DOHH2 (cell line): ENCODE measurements at regions not wholly inside any gene's neighbourhood (a gene's known extent, or its start where the extent isn't known, plus 50 kb on each side); places are given as distances from the start of the nearest gene placed in this dataset.

Experiments
- H3F3A ChIP-seq: fragments of 200-600 bp; sonication (generic), shearing (Covaris generic); 2 replicates; pipeline ENCODE4 v1.6.0; 2016; ENCODE audit warnings: antibody characterized with exemption, mild to moderate bottlenecking; ENCODE audit not compliant: control insufficient read depth, insufficient read depth
- H3K27ac ChIP-seq: fragments of 200-600 bp; sonication (generic); 2 replicates; pipeline ENCODE4 v1.5.1; 2014; ENCODE audit warnings: low read depth, mild to moderate bottlenecking, low read length, moderate library complexity
- H3K27me3 ChIP-seq: fragments of 200-600 bp; sonication (generic); 2 replicates; pipeline ENCODE4 v1.6.1; 2014; ENCODE audit warnings: mild to moderate bottlenecking, low read length, mixed read lengths; ENCODE audit not compliant: control insufficient read depth
- H3K36me3 ChIP-seq: fragments of 200-600 bp; sonication (generic); 2 replicates; pipeline ENCODE4 v1.6.1; 2014; ENCODE audit warnings: mild to moderate bottlenecking, low read length, moderate library complexity, mixed read lengths; ENCODE audit not compliant: control insufficient read depth
- H3K4me1 ChIP-seq: fragments of 200-600 bp; sonication (generic); 2 replicates; pipeline ENCODE4 v1.6.1; 2014; ENCODE audit warnings: mild to moderate bottlenecking, low read length, mixed read lengths; ENCODE audit not compliant: control insufficient read depth
- H3K4me2 ChIP-seq: fragments of 200-600 bp; sonication (generic); 2 replicates; pipeline ENCODE4 v1.6.0; 2014; ENCODE audit warnings: mild to moderate bottlenecking, low read length, moderate library complexity
- H3K4me3 ChIP-seq: fragments of 200-600 bp; sonication (generic); 2 replicates; pipeline ENCODE4 v1.5.1; 2014; ENCODE audit warnings: mild to moderate bottlenecking, low read length, mixed read lengths
- H3K79me2 ChIP-seq: fragments of 200-600 bp; sonication (generic); 2 replicates; pipeline ENCODE4 v1.6.1; 2014; ENCODE audit warnings: mild to moderate bottlenecking, low read length, mixed read lengths; ENCODE audit not compliant: control insufficient read depth
- H3K9me2 ChIP-seq: fragments of 200-600 bp; sonication (generic); replicated peaks from 2 replicates; pipeline ENCODE4 v1.6.1; 2014; ENCODE audit warnings: mild to moderate bottlenecking, low read length, mixed read lengths; ENCODE audit not compliant: control insufficient read depth
- H3K9me3 ChIP-seq: fragments of 200-600 bp; sonication (generic); 2 replicates; pipeline ENCODE4 v1.6.1; 2014; ENCODE audit warnings: antibody characterized with exemption, low read length, mixed read lengths; ENCODE audit not compliant: control insufficient read depth, insufficient read depth
- H4K20me1 ChIP-seq: fragments of 200-600 bp; sonication (generic); 2 replicates; pipeline ENCODE4 v1.6.0; 2014; ENCODE audit warnings: low read depth, mild to moderate bottlenecking, antibody characterized with exemption, low read length, moderate library complexity; ENCODE audit not compliant: control insufficient read depth, insufficient read depth
- EZH2phosphoT487 ChIP-seq: fragments of 200-600 bp; sonication (generic); IDR thresholded peaks from 2 replicates; pipeline ENCODE4 v1.6.1; 2017; ENCODE audit warnings: borderline replicate concordance, mild to moderate bottlenecking, antibody characterized with exemption, low read length, moderate library complexity, mixed read lengths
- TF ChIP-seq, protein P1 (sequence below): fragments of 200-600 bp; sonication (generic); IDR thresholded peaks from one replicate; pipeline ENCODE4 v1.5.1; 2014; ENCODE audit warnings: antibody characterized with exemption, mild to moderate bottlenecking, low read depth, low read length; ENCODE audit not compliant: poor library complexity, severe bottlenecking

DNA sequence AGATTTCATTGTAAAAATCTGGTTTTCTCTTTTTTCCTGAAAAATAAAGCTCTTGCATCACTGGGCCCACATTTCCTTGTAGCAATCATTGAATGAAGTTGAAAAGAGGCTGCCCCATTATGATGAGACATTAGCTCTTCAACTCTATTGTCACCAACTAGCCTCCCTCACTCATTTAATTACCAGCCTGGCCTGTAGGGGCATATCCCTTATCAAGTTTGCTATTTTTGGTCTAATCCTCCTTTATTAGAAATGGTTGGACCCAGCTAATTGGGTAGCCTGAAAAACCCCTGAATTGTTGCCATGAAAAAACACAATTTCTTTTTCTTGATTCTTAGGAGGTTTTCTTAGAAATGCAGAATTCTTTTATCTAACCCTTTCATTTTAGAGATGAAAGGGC, 164.6 kb upstream of the CASK start:
- no peaks in the 10 kb centered on the region for H3K9me2 ChIP-seq
- no peaks in the 10 kb centered on the region for H4K20me1 ChIP-seq
- no peaks in the 10 kb centered on the region for H3K4me1 ChIP-seq
- no peak overlapping the region for H3K27ac ChIP-seq
- H3K79me2 ChIP-seq, result no peaks in the 10 kb centered on the region
- H3K4me2 ChIP-seq, result no peak overlapping the region
- no peak for TF ChIP-seq EZH2phosphoT487
- TF ChIP-seq, protein P1, sequence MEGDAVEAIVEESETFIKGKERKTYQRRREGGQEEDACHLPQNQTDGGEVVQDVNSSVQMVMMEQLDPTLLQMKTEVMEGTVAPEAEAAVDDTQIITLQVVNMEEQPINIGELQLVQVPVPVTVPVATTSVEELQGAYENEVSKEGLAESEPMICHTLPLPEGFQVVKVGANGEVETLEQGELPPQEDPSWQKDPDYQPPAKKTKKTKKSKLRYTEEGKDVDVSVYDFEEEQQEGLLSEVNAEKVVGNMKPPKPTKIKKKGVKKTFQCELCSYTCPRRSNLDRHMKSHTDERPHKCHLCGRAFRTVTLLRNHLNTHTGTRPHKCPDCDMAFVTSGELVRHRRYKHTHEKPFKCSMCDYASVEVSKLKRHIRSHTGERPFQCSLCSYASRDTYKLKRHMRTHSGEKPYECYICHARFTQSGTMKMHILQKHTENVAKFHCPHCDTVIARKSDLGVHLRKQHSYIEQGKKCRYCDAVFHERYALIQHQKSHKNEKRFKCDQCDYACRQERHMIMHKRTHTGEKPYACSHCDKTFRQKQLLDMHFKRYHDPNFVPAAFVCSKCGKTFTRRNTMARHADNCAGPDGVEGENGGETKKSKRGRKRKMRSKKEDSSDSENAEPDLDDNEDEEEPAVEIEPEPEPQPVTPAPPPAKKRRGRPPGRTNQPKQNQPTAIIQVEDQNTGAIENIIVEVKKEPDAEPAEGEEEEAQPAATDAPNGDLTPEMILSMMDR, result no peak
- no peaks in the 10 kb centered on the region for H3K27me3 ChIP-seq
- H3K36me3 ChIP-seq, result no peaks in the 10 kb centered on the region
- H3K4me3 ChIP-seq, result no peak overlapping the region
- no peaks in the 10 kb centered on the region for H3F3A ChIP-seq
- no peaks in the 10 kb centered on the region for H3K9me3 ChIP-seq

DNA sequence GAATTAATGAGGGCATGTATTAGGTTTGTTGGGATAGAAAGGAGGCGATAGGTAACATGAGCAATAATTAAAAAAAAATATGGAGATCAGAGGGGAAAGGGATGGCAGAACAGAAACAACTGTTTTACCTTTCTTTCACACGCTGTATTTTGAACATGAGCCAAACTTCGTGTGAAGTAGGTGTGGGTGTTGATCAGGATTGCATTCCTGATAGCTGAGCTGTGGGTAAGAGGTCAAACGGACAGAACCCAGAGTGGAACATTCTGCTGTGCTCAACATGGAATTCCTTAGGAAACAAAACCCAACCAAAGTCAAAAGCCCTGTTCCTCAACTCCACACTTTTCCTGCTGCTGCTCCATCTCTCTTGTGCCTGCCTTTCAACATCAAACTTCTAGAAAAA, 162.5 kb upstream of the CASK start:
- H3K36me3 ChIP-seq, result no peaks in the 10 kb centered on the region
- H3K27me3 ChIP-seq, result no peaks in the 10 kb centered on the region
- no peaks in the 10 kb centered on the region for H3K9me3 ChIP-seq
- H3K9me2 ChIP-seq, result no peaks in the 10 kb centered on the region
- no peaks in the 10 kb centered on the region for H3K4me1 ChIP-seq
- no peaks in the 10 kb centered on the region for H4K20me1 ChIP-seq
- no peak overlapping the region for H3K4me3 ChIP-seq
- H3K4me2 ChIP-seq, result no peak overlapping the region
- TF ChIP-seq, protein P1, result no peak
- no peak for TF ChIP-seq EZH2phosphoT487
- H3K79me2 ChIP-seq, result no peaks in the 10 kb centered on the region
- H3F3A ChIP-seq, result no peaks in the 10 kb centered on the region
- H3K27ac ChIP-seq, result no peak overlapping the region

DNA sequence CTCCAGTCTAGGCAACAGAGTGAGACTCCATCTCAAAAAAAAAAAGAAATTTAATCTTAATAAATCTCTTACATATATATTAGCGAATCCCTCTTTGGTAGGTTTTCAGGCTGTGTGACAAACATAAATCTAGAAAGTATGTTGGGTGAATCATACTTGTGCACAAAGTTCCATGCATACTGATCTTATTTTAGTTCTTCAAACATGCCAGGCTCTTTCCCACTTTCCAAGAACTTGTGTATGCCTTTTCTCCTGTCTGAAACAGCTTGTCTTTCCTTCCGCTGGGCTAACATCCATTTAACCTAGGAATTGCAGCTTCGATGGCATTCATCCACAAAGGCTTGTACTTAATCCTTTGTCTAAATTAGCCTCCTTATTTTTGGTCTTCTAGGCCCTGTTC, 156.6 kb upstream of the CASK start:
- TF ChIP-seq, protein P1, result no peak
- TF ChIP-seq EZH2phosphoT487, result no peak
- no peak overlapping the region for H3K27ac ChIP-seq
- no peaks in the 10 kb centered on the region for H4K20me1 ChIP-seq
- no peaks in the 10 kb centered on the region for H3F3A ChIP-seq
- no peaks in the 10 kb centered on the region for H3K79me2 ChIP-seq
- no peaks in the 10 kb centered on the region for H3K36me3 ChIP-seq
- no peaks in the 10 kb centered on the region for H3K27me3 ChIP-seq
- no peaks in the 10 kb centered on the region for H3K9me3 ChIP-seq
- H3K4me3 ChIP-seq, result no peak overlapping the region
- no peaks in the 10 kb centered on the region for H3K4me1 ChIP-seq
- H3K9me2 ChIP-seq, result no peaks in the 10 kb centered on the region
- no peak overlapping the region for H3K4me2 ChIP-seq

DNA sequence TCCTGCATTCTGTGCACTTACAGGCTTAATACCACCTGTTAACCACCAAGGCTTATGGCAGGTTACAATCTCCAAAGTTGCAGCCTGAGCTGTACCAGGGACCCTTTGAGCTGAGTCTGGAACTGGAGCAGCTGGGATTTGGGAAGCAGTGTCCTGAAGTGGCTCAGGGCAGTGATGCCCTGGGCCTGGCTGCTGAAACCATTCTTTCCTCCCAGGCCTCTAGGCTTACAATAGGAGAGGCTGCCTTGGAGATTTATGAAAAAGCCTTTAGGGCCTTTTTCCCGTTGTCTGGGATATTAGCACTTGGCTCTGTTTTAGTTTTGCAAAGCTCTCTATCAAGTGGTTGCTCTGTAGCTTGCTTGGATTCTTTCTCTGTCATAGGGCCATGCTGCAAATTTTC, 154.3 kb upstream of the CASK start:
- no peaks in the 10 kb centered on the region for H3K9me2 ChIP-seq
- no peak overlapping the region for H3K4me2 ChIP-seq
- TF ChIP-seq, protein P1, result no peak
- no peak for TF ChIP-seq EZH2phosphoT487
- H3K4me1 ChIP-seq, result no peaks in the 10 kb centered on the region
- no peaks in the 10 kb centered on the region for H3K27me3 ChIP-seq
- no peaks in the 10 kb centered on the region for H4K20me1 ChIP-seq
- no peak overlapping the region for H3K4me3 ChIP-seq
- H3K27ac ChIP-seq, result no peak overlapping the region
- no peaks in the 10 kb centered on the region for H3F3A ChIP-seq
- H3K9me3 ChIP-seq, result no peaks in the 10 kb centered on the region
- no peaks in the 10 kb centered on the region for H3K79me2 ChIP-seq
- no peaks in the 10 kb centered on the region for H3K36me3 ChIP-seq
